Smooth muscle cell (in vitro differentiated cells): ENCODE measurements at regions not wholly inside any gene's neighbourhood (a gene's known extent, or its start where the extent isn't known, plus 50 kb on each side); places are given as distances from the start of the nearest gene placed in this dataset.

Experiments used
- DNase-seq: peaks from one replicate; lab custom pipeline; 2025; ENCODE audit not compliant: unreplicated experiment; lab: John Stamatoyannopoulos, UW
- H2AFZ ChIP-seq: fragments of 200-600 bp; sonication (generic); 2 replicates; pipeline ENCODE4 v1.6.0; 2016; ENCODE audit warnings: antibody characterized with exemption, low read depth, mild to moderate bottlenecking
- H3F3A ChIP-seq: fragments of 200-600 bp; sonication (generic); 2 replicates; pipeline ENCODE4 v1.6.0; 2017; ENCODE audit warnings: antibody characterized with exemption, low read depth
- H3K27ac ChIP-seq: fragments of 200-600 bp; sonication (generic); 2 replicates; pipeline ENCODE4 v1.5.1; 2016; ENCODE audit warnings: low read depth, mild to moderate bottlenecking
- H3K27me3 ChIP-seq: fragments of 200-600 bp; sonication (generic); 2 replicates; pipeline ENCODE4 v1.6.1; 2016; ENCODE audit warnings: low read depth, mild to moderate bottlenecking
- H3K36me3 ChIP-seq: fragments of 200-600 bp; sonication (generic); 2 replicates; pipeline ENCODE4 v1.5.1; 2016; ENCODE audit warnings: low read depth
- H3K4me1 ChIP-seq: fragments of 200-600 bp; sonication (generic); 2 replicates; pipeline ENCODE4 v1.5.1; 2016; ENCODE audit warnings: low read depth
- H3K4me2 ChIP-seq: fragments of 200-600 bp; sonication (generic); 2 replicates; pipeline ENCODE4 v1.6.0; 2016; ENCODE audit warnings: mild to moderate bottlenecking
- H3K4me3 ChIP-seq: fragments of 200-600 bp; sonication (generic); 2 replicates; pipeline ENCODE4 v1.5.1; 2016; ENCODE audit warnings: mild to moderate bottlenecking
- H3K79me2 ChIP-seq: fragments of 200-600 bp; sonication (generic); 2 replicates; pipeline ENCODE4 v1.6.0; 2016; ENCODE audit warnings: low read depth, mild to moderate bottlenecking
- H3K9ac ChIP-seq: fragments of 200-600 bp; sonication (generic); 2 replicates; pipeline ENCODE4 v1.6.0; 2016; ENCODE audit warnings: low read depth
- H3K9me3 ChIP-seq: fragments of 200-600 bp; sonication (generic); replicated peaks from 2 replicates; pipeline ENCODE4 v1.5.1; 2016; ENCODE audit warnings: low read depth
- H4K20me1 ChIP-seq: fragments of 200-600 bp; sonication (generic); 2 replicates; pipeline ENCODE4 v1.6.0; 2016; ENCODE audit warnings: low read depth
- WGBS: methylation state at CpG from one replicate; pipeline ENCODE4 v1.1.7; 2016; ENCODE audit warnings: low lambda C conversion rate; 5-methylcytosine and 5-hydroxymethylcytosine counted together
- TF ChIP-seq, protein P1 (sequence below): fragments of 200-600 bp; sonication (generic); IDR thresholded peaks from 2 replicates; pipeline ENCODE4 v1.5.1; 2017; ENCODE audit warnings: borderline replicate concordance, mild to moderate bottlenecking, antibody characterized with exemption; ENCODE audit not compliant: insufficient read depth, poor library complexity, severe bottlenecking

DNA sequence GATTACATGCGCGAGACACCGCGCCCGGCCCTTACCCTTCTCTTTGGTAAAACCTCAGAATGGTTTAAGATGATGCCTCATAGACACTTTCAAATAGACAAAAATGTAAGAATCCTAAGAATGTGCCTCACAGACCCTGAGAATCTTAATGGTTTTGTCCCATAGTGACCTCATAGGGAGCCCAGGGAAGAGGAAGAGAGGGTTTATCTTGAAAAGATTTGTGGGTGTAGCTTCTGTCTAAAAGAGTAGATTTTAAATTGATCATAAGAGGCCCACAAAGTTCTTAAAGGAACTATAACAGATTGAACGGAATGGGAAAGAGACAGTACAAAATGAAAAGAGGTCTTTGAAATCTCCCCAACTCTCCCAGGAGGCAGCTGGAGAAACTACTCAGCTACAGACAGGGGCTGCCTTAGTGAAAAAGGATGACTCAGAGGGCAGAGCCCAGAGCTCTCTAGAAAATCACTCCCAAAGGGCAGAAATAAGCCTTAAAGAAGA is 220.6 kb downstream of the ADRA2A start:
- Histone ChIP-seq H4K20me1 (no peaks in the 10 kb centered on the region), H3K79me2 (no peaks in the 10 kb centered on the region), H3K27me3 (no peaks in the 10 kb centered on the region), H3K4me1 (peaks cover 3% of the 10 kb centered on the region), H3K9ac (peak overlapping the region; percentile 42), H2AFZ (peak overlapping the region; percentile 77), H3K4me3 (no peak overlapping the region), H3K4me2 (peak overlapping the region; percentile 36), H3K9me3 (no peaks in the 10 kb centered on the region), H3K27ac (peak overlapping the region; percentile 91), H3F3A (peaks cover 10% of the 10 kb centered on the region), H3K36me3 (no peaks in the 10 kb centered on the region)
- no peak for DNase-seq
- TF ChIP-seq, protein P1, sequence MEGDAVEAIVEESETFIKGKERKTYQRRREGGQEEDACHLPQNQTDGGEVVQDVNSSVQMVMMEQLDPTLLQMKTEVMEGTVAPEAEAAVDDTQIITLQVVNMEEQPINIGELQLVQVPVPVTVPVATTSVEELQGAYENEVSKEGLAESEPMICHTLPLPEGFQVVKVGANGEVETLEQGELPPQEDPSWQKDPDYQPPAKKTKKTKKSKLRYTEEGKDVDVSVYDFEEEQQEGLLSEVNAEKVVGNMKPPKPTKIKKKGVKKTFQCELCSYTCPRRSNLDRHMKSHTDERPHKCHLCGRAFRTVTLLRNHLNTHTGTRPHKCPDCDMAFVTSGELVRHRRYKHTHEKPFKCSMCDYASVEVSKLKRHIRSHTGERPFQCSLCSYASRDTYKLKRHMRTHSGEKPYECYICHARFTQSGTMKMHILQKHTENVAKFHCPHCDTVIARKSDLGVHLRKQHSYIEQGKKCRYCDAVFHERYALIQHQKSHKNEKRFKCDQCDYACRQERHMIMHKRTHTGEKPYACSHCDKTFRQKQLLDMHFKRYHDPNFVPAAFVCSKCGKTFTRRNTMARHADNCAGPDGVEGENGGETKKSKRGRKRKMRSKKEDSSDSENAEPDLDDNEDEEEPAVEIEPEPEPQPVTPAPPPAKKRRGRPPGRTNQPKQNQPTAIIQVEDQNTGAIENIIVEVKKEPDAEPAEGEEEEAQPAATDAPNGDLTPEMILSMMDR, result no peak
- WGBS, result 20% methylated on average over 6 of the region's 6 CpGs

DNA sequence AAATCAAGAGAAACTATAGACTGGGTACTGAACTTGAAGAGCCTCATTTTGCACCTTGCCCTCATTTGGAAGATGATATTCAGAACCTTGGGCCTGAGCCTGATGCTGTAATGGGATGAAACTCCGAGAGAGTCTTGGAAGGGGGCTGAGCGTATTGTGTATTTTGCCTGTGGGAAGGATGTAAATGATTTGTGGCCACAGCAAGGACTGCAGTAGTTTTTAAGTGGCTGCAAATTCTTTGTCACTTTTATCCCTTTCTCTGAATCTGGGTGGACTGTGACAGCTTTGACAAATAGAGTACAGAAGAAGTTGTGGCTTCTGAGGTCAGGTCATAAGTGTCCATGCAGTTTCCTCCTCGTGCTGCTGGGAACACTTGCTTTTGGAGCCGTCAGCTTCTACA is 221.2 kb downstream of the ADRA2A start:
- no peaks in the 10 kb centered on the region for H3K79me2 ChIP-seq
- no peaks in the 10 kb centered on the region for H4K20me1 ChIP-seq
- H3K4me1 ChIP-seq, result peaks cover 9% of the 10 kb centered on the region
- no peaks in the 10 kb centered on the region for H3K9me3 ChIP-seq
- no peak overlapping the region for H3K9ac ChIP-seq
- peak overlapping the region; percentile 91 for H3K27ac ChIP-seq
- peaks cover 10% of the 10 kb centered on the region for H3F3A ChIP-seq
- H2AFZ ChIP-seq, result no peak overlapping the region
- TF ChIP-seq, protein P1, result no peak
- H3K36me3 ChIP-seq, result no peaks in the 10 kb centered on the region
- H3K4me3 ChIP-seq, result no peak overlapping the region
- H3K4me2 ChIP-seq, result peak overlapping the region; percentile 36
- 27% methylated on average over 4 of the region's 4 CpGs for WGBS
- H3K27me3 ChIP-seq, result no peaks in the 10 kb centered on the region
- no peak for DNase-seq

DNA sequence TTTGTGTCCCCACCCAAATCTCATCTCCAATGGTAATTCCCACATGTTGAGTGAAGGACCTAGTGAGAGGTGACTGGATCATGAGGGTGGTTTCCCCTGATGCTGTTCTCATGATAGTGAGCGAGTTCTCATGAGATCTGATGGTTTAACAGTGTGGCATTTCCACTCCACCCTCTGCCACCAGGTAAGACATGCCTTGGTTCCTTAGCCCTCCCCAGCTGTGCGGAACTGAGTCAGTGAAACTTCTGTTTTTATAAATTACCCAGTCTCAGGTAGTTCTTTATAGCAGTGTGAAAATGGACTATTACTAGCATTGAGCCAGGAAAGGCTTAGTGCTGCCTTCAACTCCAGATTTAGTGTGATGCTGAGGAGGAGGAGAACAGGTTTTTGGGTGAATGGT is 222.2 kb downstream of the ADRA2A start:
- no peaks in the 10 kb centered on the region for H3K79me2 ChIP-seq
- H3K27me3 ChIP-seq, result no peaks in the 10 kb centered on the region
- H3K4me3 ChIP-seq, result no peak overlapping the region
- no peaks in the 10 kb centered on the region for H3K36me3 ChIP-seq
- 98% methylated on average over 2 of the region's 2 CpGs for WGBS
- peak overlapping the region; percentile 91 for H3K27ac ChIP-seq
- H3K4me2 ChIP-seq, result no peak overlapping the region
- H3K9me3 ChIP-seq, result no peaks in the 10 kb centered on the region
- DNase-seq, result no peak
- no peaks in the 10 kb centered on the region for H4K20me1 ChIP-seq
- H3K9ac ChIP-seq, result no peak overlapping the region
- no peak overlapping the region for H2AFZ ChIP-seq
- TF ChIP-seq, protein P1, result no peak
- H3F3A ChIP-seq, result peaks cover 10% of the 10 kb centered on the region
- peaks cover 11% of the 10 kb centered on the region for H3K4me1 ChIP-seq

DNA sequence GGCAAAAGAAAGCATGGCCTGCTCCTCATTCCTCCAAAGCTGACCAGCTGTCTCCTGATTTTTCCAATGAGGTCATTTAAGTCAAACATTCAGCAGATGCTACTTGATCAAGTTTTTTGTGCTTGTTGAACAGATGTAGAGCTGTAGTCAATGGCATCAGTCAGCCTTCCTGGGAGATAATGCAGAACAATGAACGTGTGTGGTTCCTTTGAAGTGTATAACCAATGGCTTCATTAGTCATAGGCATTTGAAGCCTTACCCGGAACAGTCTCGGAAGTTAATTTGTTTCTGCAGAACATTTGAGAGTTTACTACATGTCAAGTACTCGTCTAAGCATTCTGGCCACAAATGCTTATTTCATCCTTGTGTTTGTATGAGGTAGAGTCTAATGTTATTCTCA is 227.1 kb downstream of the ADRA2A start:
- Histone ChIP-seq H3K4me2 (peak overlapping the region; percentile 37), H3K4me3 (no peak overlapping the region), H3F3A (peaks cover under 1% of the 10 kb centered on the region), H2AFZ (no peak overlapping the region), H3K27ac (no peak overlapping the region), H4K20me1 (no peaks in the 10 kb centered on the region), H3K4me1 (peaks cover 11% of the 10 kb centered on the region), H3K79me2 (no peaks in the 10 kb centered on the region), H3K9ac (no peak overlapping the region), H3K27me3 (no peaks in the 10 kb centered on the region), H3K9me3 (no peaks in the 10 kb centered on the region), H3K36me3 (no peaks in the 10 kb centered on the region)
- WGBS, result 11% methylated on average over 4 of the region's 4 CpGs
- DNase-seq, result no peak
- TF ChIP-seq, protein P1, result no peak
